Trophoblast cell (in vitro differentiated cells and primary cell): ENCODE measurements at regions not wholly inside any gene's neighbourhood (a gene's known extent, or its start where the extent isn't known, plus 50 kb on each side); places are given as distances from the start of the nearest gene placed in this dataset.
A peak's percentile ranks its signal among the peaks of the same experiment; 100 is the strongest.
"Not testable (repeated sequence)": the region's sequence is repeated elsewhere in the genome, so short reads cannot be mapped to it uniquely, and the experiment has no call there.

ENCODE experiments used
- DNase-seq, 2 donors: peaks; one replicate each; pipeline ENCODE4 v3.0.0-alpha.2; 2016
- H2AFZ ChIP-seq: 2 replicates; pipeline ENCODE4 v1.6.1; 2013; ENCODE audit warnings: low read length, moderate library complexity, mild to moderate bottlenecking; ENCODE audit not compliant: insufficient read depth, poor library complexity
- H2AK5ac ChIP-seq: 2 replicates; pipeline ENCODE4 v1.6.1; 2013; ENCODE audit warnings: mild to moderate bottlenecking, low read length
- H2BK120ac ChIP-seq: 2 replicates; pipeline ENCODE4 v1.6.1; 2013; ENCODE audit warnings: low read length, mild to moderate bottlenecking, moderate library complexity; ENCODE audit not compliant: insufficient read depth, poor library complexity
- H2BK12ac ChIP-seq: 2 replicates; pipeline ENCODE4 v1.6.1; 2013; ENCODE audit warnings: mild to moderate bottlenecking, low read length, moderate library complexity
- H2BK5ac ChIP-seq: 2 replicates; pipeline ENCODE4 v1.6.1; 2013; ENCODE audit warnings: low read length, low read depth, moderate library complexity, mild to moderate bottlenecking; ENCODE audit not compliant: poor library complexity
- H3K14ac ChIP-seq: 2 replicates; pipeline ENCODE4 v1.6.1; 2013; ENCODE audit warnings: mild to moderate bottlenecking, low read length
- H3K18ac ChIP-seq: 2 replicates; pipeline ENCODE4 v1.6.1; 2013; ENCODE audit warnings: mild to moderate bottlenecking, low read length
- H3K23ac ChIP-seq: 2 replicates; pipeline ENCODE4 v1.6.1; 2013; ENCODE audit warnings: low read length
- H3K27ac ChIP-seq: 2 replicates; pipeline ENCODE4 v1.5.1; 2013; ENCODE audit warnings: low read depth, mild to moderate bottlenecking, inconsistent platforms, low read length, moderate library complexity
- H3K27me3 ChIP-seq: 2 replicates; pipeline ENCODE4 v1.6.1; 2013; ENCODE audit warnings: inconsistent platforms, mild to moderate bottlenecking, low read length, moderate library complexity; ENCODE audit not compliant: insufficient read depth
- H3K36me3 ChIP-seq, 2 experiments: 1 replicate in 1 of 2; 2 replicates in 1 of 2; pipeline ENCODE4 v1.6.1; 2013; ENCODE audit warnings: low read length in 2 of 2, mild to moderate bottlenecking in 2 of 2, moderate library complexity in 1 of 2; ENCODE audit not compliant: insufficient read depth in 2 of 2, control insufficient read depth in 1 of 2
- H3K4ac ChIP-seq: 2 replicates; pipeline ENCODE4 v1.6.1; 2013; ENCODE audit warnings: low read depth, mild to moderate bottlenecking, low read length, moderate library complexity
- H3K4me1 ChIP-seq, 2 experiments: 1 replicate in 1 of 2; 2 replicates in 1 of 2; pipeline ENCODE4 v1.6.1; 2013; ENCODE audit warnings: low read length in 2 of 2, mild to moderate bottlenecking in 2 of 2, moderate library complexity in 1 of 2; ENCODE audit not compliant: insufficient read depth in 2 of 2, control insufficient read depth in 1 of 2
- H3K4me2 ChIP-seq: 2 replicates; pipeline ENCODE4 v1.6.1; 2013; ENCODE audit warnings: inconsistent platforms, mild to moderate bottlenecking, low read length, moderate library complexity
- H3K4me3 ChIP-seq: 2 replicates; pipeline ENCODE4 v1.5.1; 2013; ENCODE audit warnings: mild to moderate bottlenecking, low read depth, low read length, inconsistent platforms
- H3K79me1 ChIP-seq: one replicate; pipeline ENCODE4 v1.6.1; 2013; ENCODE audit warnings: low read length
- H3K79me2 ChIP-seq: 2 replicates; pipeline ENCODE4 v1.6.1; 2013; ENCODE audit warnings: low read length, mild to moderate bottlenecking; ENCODE audit not compliant: control insufficient read depth, insufficient read depth, poor library complexity
- H3K9ac ChIP-seq: 2 replicates; pipeline ENCODE4 v1.6.1; 2013; ENCODE audit warnings: mild to moderate bottlenecking, low read length
- H3K9me3 ChIP-seq: 2 replicates; pipeline ENCODE4 v1.6.1; 2013; ENCODE audit warnings: low read depth, mild to moderate bottlenecking, control low read depth, inconsistent platforms, low read length; ENCODE audit not compliant: insufficient read depth
- H4K12ac ChIP-seq: 2 replicates; pipeline ENCODE4 v1.6.1; 2013; ENCODE audit warnings: low read depth, mild to moderate bottlenecking, low read length, moderate library complexity
- H4K8ac ChIP-seq: 2 replicates; pipeline ENCODE4 v1.6.1; 2013; ENCODE audit warnings: low read depth, mild to moderate bottlenecking, low read length, moderate library complexity
- H4K91ac ChIP-seq: one replicate; pipeline ENCODE4 v1.6.1; 2013; ENCODE audit warnings: low read depth, mild to moderate bottlenecking, low read length, moderate library complexity
- WGBS: extraction: QIAGEN DNeasy Blood & Tissue Kit; methylation state at CpG from one replicate; pipeline ENCODE4 v1.1.7; 2013; ENCODE audit warnings: missing lambda C conversion rate; ENCODE audit not compliant: insufficient read length, insufficient coverage; ENCODE audit errors: extremely low coverage; 5-methylcytosine and 5-hydroxymethylcytosine counted together

DNA sequence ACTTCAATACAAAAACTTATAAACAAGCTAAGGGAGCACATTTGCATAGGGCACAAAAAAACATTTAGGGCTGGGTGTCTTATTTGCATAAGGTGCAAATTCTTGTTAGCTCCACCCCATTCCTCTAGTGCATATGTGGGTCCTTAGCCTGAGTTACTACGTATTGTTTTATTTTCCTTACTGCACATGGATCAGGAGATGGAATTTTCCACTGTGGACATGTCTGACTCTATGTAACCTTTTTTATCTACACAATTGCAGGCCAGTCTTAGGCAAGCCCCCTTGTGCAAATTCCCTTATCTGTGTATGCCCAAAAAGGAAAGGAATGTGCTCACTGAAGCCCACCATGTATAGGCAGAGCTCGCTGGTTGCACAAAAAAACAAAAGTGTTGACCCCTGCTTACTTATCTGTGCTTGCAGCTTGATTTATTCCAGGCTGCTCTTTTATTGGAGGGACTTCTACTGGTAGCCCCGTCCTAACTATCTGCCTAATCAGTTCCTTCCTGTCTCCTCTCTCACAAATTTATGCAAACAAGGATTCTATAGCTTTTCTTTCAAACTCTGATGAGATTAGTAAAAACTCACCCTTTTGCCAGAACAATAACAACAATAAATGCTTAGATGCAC lies 359.0 kb upstream of the MAGEB16 start:
- Histone ChIP-seq H3K27ac (peak overlapping the region; percentile 34), H3K9me3 (no peaks in the 10 kb centered on the region), H2AFZ (no peak overlapping the region), H3K4ac (no peak overlapping the region), H3K79me2 (no peaks in the 10 kb centered on the region), H4K8ac (no peak overlapping the region), H2AK5ac (no peak overlapping the region), H3K4me1 (no peaks in the 10 kb centered on the region), H3K79me1 (no peaks in the 10 kb centered on the region), H3K18ac (no peak overlapping the region), H3K14ac (no peak overlapping the region), H4K12ac (no peak overlapping the region), H2BK12ac (no peak overlapping the region), H3K9ac (no peak overlapping the region), H3K36me3 (no peaks in the 10 kb centered on the region), H3K4me2 (no peak overlapping the region), H3K4me3 (no peak overlapping the region), H3K27me3 (no peaks in the 10 kb centered on the region), H2BK5ac (no peak overlapping the region), H2BK120ac (no peak overlapping the region), H3K23ac (no peak overlapping the region), H4K91ac (no peak overlapping the region)
- WGBS, result no CpG with 5 or more reads among the region's 3 CpGs
- DNase-seq, result no peak

DNA sequence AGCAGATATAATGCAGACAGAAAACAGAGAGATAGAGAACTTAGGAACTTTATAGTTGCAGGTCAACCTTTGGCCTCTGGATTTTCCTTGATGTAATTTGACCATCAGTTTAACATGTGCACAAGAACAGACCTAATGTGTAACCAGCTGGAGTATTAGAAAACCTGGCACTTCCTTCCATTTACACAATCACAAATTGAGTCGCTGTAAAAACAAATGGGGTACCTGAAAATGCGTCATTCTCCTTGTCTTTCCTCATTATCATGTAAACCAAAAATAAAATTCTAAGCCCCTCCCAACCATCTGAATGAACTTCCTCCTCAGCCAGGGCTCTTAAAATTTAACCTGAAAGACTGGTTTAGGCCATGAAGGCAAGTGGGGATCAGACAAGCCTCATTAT lies 358.4 kb upstream of the MAGEB16 start:
- no peak for DNase-seq
- H3K36me3 ChIP-seq, result no peaks in the 10 kb centered on the region
- no peaks in the 10 kb centered on the region for H3K27me3 ChIP-seq
- WGBS, result no CpG with 5 or more reads among the region's 2 CpGs
- no peak overlapping the region for H3K4ac ChIP-seq
- no peak overlapping the region for H4K91ac ChIP-seq
- no peak overlapping the region for H2BK120ac ChIP-seq
- H3K79me2 ChIP-seq, result no peaks in the 10 kb centered on the region
- no peak overlapping the region for H3K18ac ChIP-seq
- no peaks in the 10 kb centered on the region for H3K9me3 ChIP-seq
- H3K79me1 ChIP-seq, result no peaks in the 10 kb centered on the region
- H3K23ac ChIP-seq, result no peak overlapping the region
- no peak overlapping the region for H3K4me3 ChIP-seq
- no peak overlapping the region for H3K9ac ChIP-seq
- H2AK5ac ChIP-seq, result no peak overlapping the region
- no peak overlapping the region for H3K27ac ChIP-seq
- H4K12ac ChIP-seq, result no peak overlapping the region
- no peak overlapping the region for H2BK5ac ChIP-seq
- no peak overlapping the region for H2AFZ ChIP-seq
- no peaks in the 10 kb centered on the region for H3K4me1 ChIP-seq
- no peak overlapping the region for H3K4me2 ChIP-seq
- no peak overlapping the region for H4K8ac ChIP-seq
- H3K14ac ChIP-seq, result no peak overlapping the region
- H2BK12ac ChIP-seq, result no peak overlapping the region

DNA sequence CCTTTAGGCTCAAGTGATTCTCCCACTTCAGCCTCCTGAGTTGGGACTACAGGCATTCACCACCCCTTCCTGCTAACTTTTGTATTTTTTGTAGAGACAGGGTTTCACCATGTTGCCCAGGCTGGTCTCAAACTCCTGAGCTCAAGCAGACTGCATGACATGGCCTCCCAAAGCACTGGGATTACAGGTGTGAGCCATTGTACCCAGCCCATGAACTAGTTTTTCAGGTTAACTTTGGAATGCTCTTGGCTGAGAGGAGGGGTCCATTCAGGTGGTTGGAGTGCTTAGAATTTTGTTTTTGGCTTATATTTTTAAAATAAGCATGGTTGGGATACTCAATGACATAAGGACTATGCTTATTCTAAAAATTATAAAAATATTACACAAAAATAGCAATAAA lies 355.7 kb upstream of the MAGEB16 start:
- peak overlapping the region; percentile 90 for H4K91ac ChIP-seq
- peak in 1 of 2 donors; percentile 24 for DNase-seq
- no peak overlapping the region for H2BK12ac ChIP-seq
- no peaks in the 10 kb centered on the region for H3K36me3 ChIP-seq
- peak overlapping the region; percentile 89 for H3K27ac ChIP-seq
- no peaks in the 10 kb centered on the region for H3K27me3 ChIP-seq
- no peaks in the 10 kb centered on the region for H3K4me1 ChIP-seq
- H3K18ac ChIP-seq, result no peak overlapping the region
- H2BK5ac ChIP-seq, result peak overlapping the region; percentile 15
- no peak overlapping the region for H2AK5ac ChIP-seq
- no peak overlapping the region for H3K4ac ChIP-seq
- H4K8ac ChIP-seq, result no peak overlapping the region
- no peak overlapping the region for H4K12ac ChIP-seq
- no peak overlapping the region for H2AFZ ChIP-seq
- peaks cover 2% of the 10 kb centered on the region for H3K79me1 ChIP-seq
- H2BK120ac ChIP-seq, result peak overlapping the region; percentile 60
- no peak overlapping the region for H3K4me2 ChIP-seq
- no peaks in the 10 kb centered on the region for H3K9me3 ChIP-seq
- H3K4me3 ChIP-seq, result no peak overlapping the region
- no peak overlapping the region for H3K14ac ChIP-seq
- H3K79me2 ChIP-seq, result no peaks in the 10 kb centered on the region
- no peak overlapping the region for H3K9ac ChIP-seq
- H3K23ac ChIP-seq, result no peak overlapping the region

DNA sequence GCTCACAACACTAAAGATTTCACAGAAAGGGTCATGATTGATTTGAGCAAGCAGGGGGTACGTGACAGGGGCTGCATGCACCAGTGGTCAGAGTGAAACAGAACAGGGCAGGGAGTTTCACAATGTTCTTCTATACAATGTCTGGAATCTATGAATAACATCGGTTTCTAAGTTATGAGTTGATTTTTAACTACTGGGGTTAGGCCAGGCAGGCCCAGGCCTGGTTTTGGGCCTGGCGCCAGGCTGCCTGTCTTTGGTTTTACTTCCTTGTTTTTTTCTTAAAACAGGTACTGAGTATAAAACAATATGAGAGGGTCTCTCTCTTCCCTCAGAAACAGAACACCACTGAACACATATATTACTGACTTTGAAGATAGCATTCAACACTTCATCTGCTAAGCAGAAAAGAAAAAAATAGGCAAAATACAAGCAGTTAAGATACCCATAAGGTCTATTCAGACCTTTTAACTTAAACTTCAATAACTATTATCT lies 355.0 kb upstream of the MAGEB16 start:
- H3K79me2 ChIP-seq, H4K91ac ChIP-seq, H3K14ac ChIP-seq, H2AFZ ChIP-seq, H3K18ac ChIP-seq, H3K9ac ChIP-seq, H4K12ac ChIP-seq, H3K9me3 ChIP-seq, H3K4me2 ChIP-seq, H2AK5ac ChIP-seq, H3K79me1 ChIP-seq, H4K8ac ChIP-seq, H3K4ac ChIP-seq, H3K36me3 ChIP-seq, H3K27me3 ChIP-seq, H3K23ac ChIP-seq, H2BK5ac ChIP-seq, H3K4me1 ChIP-seq, H2BK12ac ChIP-seq, H2BK120ac ChIP-seq, H3K4me3 ChIP-seq: not testable (repeated sequence)
- DNase-seq, result peak in 1 of 2 donors; percentile 4
- peak overlapping the region; percentile 53 for H3K27ac ChIP-seq
- no CpG with 5 or more reads among the region's 3 CpGs for WGBS
